ENCODE measurements at regions not wholly inside any gene's neighbourhood (a gene's known extent, or its start where the extent isn't known, plus 50 kb on each side); places are given as distances from the start of the nearest gene placed in this dataset.

GRCh38 chr7:80259-81067 lies 111.9 kb upstream of the FAM20C start:
- Histone ChIP-seq H3K36me3 (no peaks in the 10 kb centered on the region), H3K4me3 (no peak overlapping the region), H3K27ac (no peak overlapping the region), H3K27me3 (no peaks in the 10 kb centered on the region), H3K4me1 (no peaks in the 10 kb centered on the region), H3K9me3 (no peaks in the 10 kb centered on the region)
- DNase-seq (no peak), ATAC-seq (no peak)
- intact Hi-C loops (cut with DNase I; ENCODE audit: low total_unique reads) (no loop called here), in situ Hi-C loops (cut with MboI; ENCODE audit: low sequenced_read_pairs in 4 of 4) (no loop called here)
- TF ChIP-seq POLR2A (IDR thresholded peaks at IDR 0.05) = no peak
- no peak for TF ChIP-seq CTCF (IDR thresholded peaks at IDR 0.05 in 4 of 5, conservative IDR thresholded peaks at IDR 0.05 in 1 of 5)

- TF ChIP-seq POLR2A (IDR thresholded peaks at IDR 0.05) (no peak), CTCF (IDR thresholded peaks at IDR 0.05 in 4 of 5, conservative IDR thresholded peaks at IDR 0.05 in 1 of 5) (no peak)
- ATAC-seq (no peak), DNase-seq (no peak)
- Histone ChIP-seq H3K4me1 (no peaks in the 10 kb centered on the region), H3K27me3 (no peaks in the 10 kb centered on the region), H3K27ac (no peak overlapping the region), H3K9me3 (no peaks in the 10 kb centered on the region), H3K36me3 (no peaks in the 10 kb centered on the region), H3K4me3 (no peak overlapping the region)
- intact Hi-C loops (cut with DNase I; ENCODE audit: low total_unique reads) = no loop called here
- in situ Hi-C loops (cut with MboI; ENCODE audit: low sequenced_read_pairs in 4 of 4) = no loop called here
Measured at GRCh38 chr7:81068-81925, 111.1 kb upstream of the FAM20C start.

DNA sequence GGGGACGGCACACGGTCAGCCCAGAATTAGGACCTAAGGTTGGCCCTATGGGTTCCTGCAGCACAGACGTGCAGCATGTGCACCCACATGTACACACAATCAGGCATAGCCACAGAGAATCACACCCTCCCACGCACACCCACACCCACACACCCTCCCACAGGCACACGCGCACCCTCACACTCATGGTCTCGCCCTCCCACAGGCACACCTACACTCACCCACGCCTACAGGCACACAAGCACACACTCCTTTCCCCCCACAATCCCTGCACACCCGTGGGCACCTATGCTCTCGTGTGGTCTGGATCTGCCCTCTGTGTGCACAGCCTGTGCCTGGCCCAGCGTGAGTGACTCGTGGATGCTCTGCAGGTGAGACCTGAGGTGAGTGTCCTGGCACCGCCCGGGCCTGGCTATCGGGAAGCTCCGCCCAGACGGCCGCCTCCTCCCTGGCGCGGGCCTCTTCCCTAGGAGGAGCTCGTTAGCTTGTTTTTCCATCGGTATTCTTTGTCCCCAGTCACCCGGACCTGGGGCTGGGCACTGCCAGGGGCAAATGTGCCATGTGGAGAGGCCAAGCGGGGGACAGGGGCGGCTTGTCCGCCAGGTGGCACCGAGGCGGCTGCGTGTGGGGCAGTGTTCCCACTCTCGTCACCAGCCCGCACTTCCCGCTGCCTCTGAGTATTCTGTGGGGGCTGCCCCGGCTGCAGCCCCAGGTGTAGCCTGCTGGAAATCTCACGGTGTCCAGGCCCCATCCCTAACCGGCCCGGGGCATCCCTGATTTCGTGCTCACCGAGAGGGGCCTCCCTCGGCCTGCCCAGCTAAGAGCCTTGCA lies 110.2 kb upstream of the FAM20C start:
- DNase-seq (no peak), ATAC-seq (no peak)
- Histone ChIP-seq H3K27me3 (no peaks in the 10 kb centered on the region), H3K36me3 (no peaks in the 10 kb centered on the region), H3K27ac (no peak overlapping the region), H3K9me3 (no peaks in the 10 kb centered on the region), H3K4me1 (no peaks in the 10 kb centered on the region), H3K4me3 (no peak overlapping the region)
- in situ Hi-C loops (cut with MboI; ENCODE audit: low sequenced_read_pairs in 4 of 4) (no loop called here), intact Hi-C loops (cut with DNase I; ENCODE audit: low total_unique reads) (no loop called here)
- TF ChIP-seq POLR2A (IDR thresholded peaks at IDR 0.05) (no peak), CTCF (IDR thresholded peaks at IDR 0.05 in 4 of 5, conservative IDR thresholded peaks at IDR 0.05 in 1 of 5) (no peak)

DNA sequence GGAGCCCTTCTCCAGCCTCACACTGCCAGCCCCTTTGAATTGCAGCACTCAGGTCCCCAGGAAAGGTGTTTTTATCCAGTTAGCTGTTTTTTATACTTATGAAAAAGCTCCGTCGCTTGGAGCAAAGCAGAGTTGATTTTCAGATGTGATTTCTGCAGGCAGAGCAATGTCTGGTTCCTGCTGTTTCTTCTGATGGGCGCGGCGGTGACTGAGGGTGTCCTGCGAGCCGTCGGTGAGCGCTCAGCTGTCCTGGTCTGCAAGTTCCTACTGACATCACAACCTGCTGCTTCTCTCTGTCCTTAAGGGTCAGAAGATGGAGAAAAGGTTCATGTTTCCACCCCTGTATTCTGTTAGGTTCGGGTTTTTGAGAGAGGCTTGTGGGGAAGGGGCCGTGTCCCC lies 109.6 kb upstream of the FAM20C start:
- ATAC-seq = no peak
- Histone ChIP-seq H3K9me3 (no peaks in the 10 kb centered on the region), H3K4me1 (no peaks in the 10 kb centered on the region), H3K4me3 (no peak overlapping the region), H3K27ac (no peak overlapping the region), H3K27me3 (no peaks in the 10 kb centered on the region), H3K36me3 (no peaks in the 10 kb centered on the region)
- DNase-seq = no peak
- in situ Hi-C loops (cut with MboI; ENCODE audit: low sequenced_read_pairs in 4 of 4) (no loop called here), intact Hi-C loops (cut with DNase I; ENCODE audit: low total_unique reads) (no loop called here)
- TF ChIP-seq POLR2A (IDR thresholded peaks at IDR 0.05) (no peak), CTCF (IDR thresholded peaks at IDR 0.05 in 4 of 5, conservative IDR thresholded peaks at IDR 0.05 in 1 of 5) (no peak)

Measured in gastrocnemius medialis (tissue), 4 donors.